ENCODE measurements at regions not wholly inside any gene's neighbourhood (a gene's known extent, or its start where the extent isn't known, plus 50 kb on each side); places are given as distances from the start of the nearest gene placed in this dataset.

- H3K36me3 Mint-ChIP-seq: no peaks in the 10 kb centered on the region
Observed at GRCh38 chr2:136638193-136638592, 127.2 kb upstream of the THSD7B start.

DNA sequence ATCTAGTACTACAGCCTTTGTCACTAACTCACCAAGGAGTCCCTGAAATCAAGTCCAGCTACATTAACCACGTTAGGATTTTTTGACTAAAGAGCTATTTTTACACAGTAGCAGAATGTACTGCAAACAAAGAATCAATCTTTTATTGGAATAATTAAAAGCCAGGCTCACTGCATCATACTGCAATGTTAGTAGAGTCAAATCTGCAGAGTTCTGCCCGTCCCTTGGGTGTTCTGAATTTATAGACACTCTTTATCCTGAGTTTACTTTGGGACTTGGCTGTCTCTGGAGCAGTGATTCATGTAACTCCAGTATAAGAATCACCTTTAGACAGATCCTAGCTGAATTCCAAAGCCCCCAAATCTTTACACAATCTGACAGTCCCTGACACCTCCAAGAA, 127.9 kb upstream of the THSD7B start:
- Mint-ChIP-seq H3K4me1 (ENCODE audit: low read depth) (no peaks in the 10 kb centered on the region), H3K27me3 (peaks cover 4% of the 10 kb centered on the region), H3K27ac (no peak overlapping the region), H3K4me3 (no peak overlapping the region), H3K36me3 (no peaks in the 10 kb centered on the region), H3K9me3 (ENCODE audit: low read depth) (no peaks in the 10 kb centered on the region)

More at GRCh38 chr2:136638193-136638592, 127.2 kb upstream of the THSD7B start:
- Mint-ChIP-seq H3K27me3 (peaks cover 2% of the 10 kb centered on the region), H3K9me3 (ENCODE audit: low read depth) (no peaks in the 10 kb centered on the region), H3K4me1 (ENCODE audit: low read depth) (no peaks in the 10 kb centered on the region), H3K27ac (no peak overlapping the region), H3K4me3 (no peak overlapping the region)

DNA sequence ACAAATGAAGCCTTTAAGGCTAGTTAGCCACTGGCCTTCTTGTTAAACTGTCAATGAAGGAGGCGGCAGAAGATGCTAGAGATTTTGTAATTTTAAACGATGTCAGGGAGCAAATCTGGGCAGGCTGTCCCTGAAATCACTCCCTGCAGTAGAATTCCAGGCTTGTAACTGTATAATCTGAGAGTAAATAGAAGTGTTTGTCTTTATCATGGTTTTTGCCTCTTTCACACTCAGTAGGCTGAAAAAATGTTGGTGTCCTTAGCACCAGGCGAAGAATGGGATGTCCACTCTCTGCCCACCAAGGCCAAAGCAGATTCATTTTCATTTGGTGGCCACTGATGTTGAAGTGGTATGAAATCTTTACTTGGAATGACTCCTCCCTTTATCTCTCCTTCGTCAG, 136.9 kb upstream of the THSD7B start:
- peaks cover 14% of the 10 kb centered on the region for H3K27me3 Mint-ChIP-seq
- no peaks in the 10 kb centered on the region for H3K4me1 Mint-ChIP-seq (ENCODE audit: low read depth)

GRCh38 chr2:136613096-136613495, 152.2 kb upstream of the THSD7B start:
- no peak overlapping the region for H3K27ac Mint-ChIP-seq
- H3K36me3 Mint-ChIP-seq: no peaks in the 10 kb centered on the region
- H3K9me3 Mint-ChIP-seq (ENCODE audit: low read depth): no peaks in the 10 kb centered on the region
- H3K4me3 Mint-ChIP-seq: no peak overlapping the region
- peaks cover under 1% of the 10 kb centered on the region for H3K27me3 Mint-ChIP-seq
- no peaks in the 10 kb centered on the region for H3K4me1 Mint-ChIP-seq (ENCODE audit: low read depth)

More for the DNA sequence above, 136.9 kb upstream of the THSD7B start:
- no peak overlapping the region for H3K27ac Mint-ChIP-seq
- no peak overlapping the region for H3K4me3 Mint-ChIP-seq
- H3K9me3 Mint-ChIP-seq (ENCODE audit: low read depth): no peaks in the 10 kb centered on the region
- no peaks in the 10 kb centered on the region for H3K36me3 Mint-ChIP-seq

DNA sequence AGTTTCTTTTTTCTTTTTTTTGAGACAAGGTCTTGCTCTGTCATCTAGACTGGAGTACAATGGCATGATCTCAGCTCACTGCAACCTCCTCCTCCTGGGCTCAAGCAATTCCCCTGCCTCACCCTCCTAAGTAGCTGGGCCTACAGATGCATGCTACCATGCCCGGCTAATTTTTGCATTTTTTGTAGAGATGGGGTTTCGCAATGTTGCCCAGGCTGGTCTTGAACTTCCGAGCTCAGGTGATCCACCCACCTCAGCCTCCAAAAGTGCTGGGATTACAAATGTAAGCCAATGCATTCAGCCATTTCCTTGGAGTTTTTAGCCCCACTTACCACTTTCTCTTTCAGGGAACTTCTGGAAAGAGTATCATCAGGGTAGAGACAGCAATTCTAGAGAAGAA, 153.3 kb upstream of the THSD7B start:
- H3K4me3 Mint-ChIP-seq: no peak overlapping the region
- no peak overlapping the region for H3K27ac Mint-ChIP-seq
- H3K27me3 Mint-ChIP-seq: peaks cover 7% of the 10 kb centered on the region
- H3K36me3 Mint-ChIP-seq: no peaks in the 10 kb centered on the region
- H3K9me3 Mint-ChIP-seq (ENCODE audit: low read depth): no peaks in the 10 kb centered on the region
- no peaks in the 10 kb centered on the region for H3K4me1 Mint-ChIP-seq (ENCODE audit: low read depth)

- no peaks in the 10 kb centered on the region for H3K36me3 Mint-ChIP-seq
- no peak overlapping the region for H3K4me3 Mint-ChIP-seq
- peaks cover 7% of the 10 kb centered on the region for H3K27me3 Mint-ChIP-seq
- no peaks in the 10 kb centered on the region for H3K9me3 Mint-ChIP-seq (ENCODE audit: low read depth)
- no peak overlapping the region for H3K27ac Mint-ChIP-seq
- H3K4me1 Mint-ChIP-seq (ENCODE audit: low read depth): no peaks in the 10 kb centered on the region
Observed at GRCh38 chr2:136611451-136611850, 153.9 kb upstream of the THSD7B start.

DNA sequence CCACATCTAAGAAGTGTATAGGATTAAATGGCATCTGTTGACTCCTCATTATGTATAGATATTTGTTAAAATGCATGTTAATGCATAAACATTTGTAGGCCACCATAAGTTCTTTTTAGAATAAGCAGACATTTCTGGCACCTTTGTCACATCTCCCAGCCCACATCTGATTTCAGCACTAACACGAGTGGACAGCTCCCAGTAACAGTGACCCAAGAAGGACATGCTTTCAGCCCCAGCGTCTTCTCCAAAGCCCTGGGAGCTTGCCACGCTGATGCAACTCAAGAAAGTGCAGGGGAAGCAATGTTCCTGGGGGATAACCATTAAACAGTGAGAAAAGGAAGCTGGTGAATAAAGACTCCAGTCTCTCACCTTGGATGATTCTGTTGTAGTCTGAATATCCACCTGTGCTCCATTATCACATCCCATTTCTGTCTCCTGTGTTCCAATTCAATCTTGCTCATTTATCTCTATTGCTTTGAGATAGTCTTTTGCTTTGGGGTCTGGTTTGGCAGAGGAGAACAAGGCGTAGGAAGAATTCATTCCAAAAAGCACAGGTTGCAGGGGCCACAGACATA, 182.6 kb upstream of the THSD7B start:
- no peaks in the 10 kb centered on the region for H3K4me1 Mint-ChIP-seq (ENCODE audit: low read depth)
- H3K9me3 Mint-ChIP-seq (ENCODE audit: low read depth): no peaks in the 10 kb centered on the region
- no peaks in the 10 kb centered on the region for H3K36me3 Mint-ChIP-seq
- H3K4me3 Mint-ChIP-seq: no peak overlapping the region
- H3K27me3 Mint-ChIP-seq: no peaks in the 10 kb centered on the region
- H3K27ac Mint-ChIP-seq: no peak overlapping the region

DNA sequence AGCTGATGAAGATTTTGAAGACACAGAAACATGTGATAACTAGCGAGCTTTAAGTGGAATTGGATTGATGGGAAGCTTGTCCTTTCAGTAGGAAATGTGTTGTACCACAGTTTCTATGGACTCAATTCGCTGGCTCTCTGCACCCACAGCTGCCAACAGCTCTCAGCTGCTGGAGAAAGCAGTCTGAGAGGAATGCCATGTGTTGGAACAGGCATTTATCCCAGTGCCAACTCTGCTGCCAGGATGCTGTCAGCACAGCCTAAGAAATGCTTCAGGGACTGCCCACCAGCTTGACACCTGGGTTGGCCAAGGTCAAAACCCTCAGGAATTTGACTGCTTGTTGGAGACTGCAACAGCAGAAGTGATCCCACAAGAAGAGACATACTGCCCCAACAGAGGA, 193.0 kb upstream of the THSD7B start:
- H3K4me1 Mint-ChIP-seq (ENCODE audit: low read depth): no peaks in the 10 kb centered on the region
- no peaks in the 10 kb centered on the region for H3K36me3 Mint-ChIP-seq
- no peak overlapping the region for H3K4me3 Mint-ChIP-seq
- H3K9me3 Mint-ChIP-seq (ENCODE audit: low read depth): no peaks in the 10 kb centered on the region
- peaks cover 9% of the 10 kb centered on the region for H3K27me3 Mint-ChIP-seq
- no peak overlapping the region for H3K27ac Mint-ChIP-seq

DNA sequence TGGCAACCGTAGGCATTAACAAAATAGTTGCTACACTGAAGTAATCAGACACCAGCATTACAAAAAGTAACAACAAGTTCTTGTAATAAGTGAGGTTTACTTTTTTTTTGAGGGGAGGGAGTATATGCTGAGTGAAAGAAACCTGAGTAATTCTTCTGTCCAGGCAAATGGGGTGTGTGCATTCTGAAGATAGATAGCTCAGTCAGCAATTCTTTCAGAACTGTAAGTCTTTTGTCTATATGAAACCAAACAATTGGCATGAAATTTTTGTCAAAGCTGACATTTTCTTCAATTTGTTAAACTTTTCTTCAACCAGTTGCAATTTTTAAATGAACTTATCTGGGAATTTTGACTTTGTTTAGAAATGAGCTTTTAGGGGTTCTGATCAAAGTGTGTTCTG, 208.1 kb upstream of the THSD7B start:
- H3K27ac Mint-ChIP-seq: no peak overlapping the region
- H3K36me3 Mint-ChIP-seq: no peaks in the 10 kb centered on the region
- H3K4me3 Mint-ChIP-seq: no peak overlapping the region
- H3K9me3 Mint-ChIP-seq (ENCODE audit: low read depth): no peaks in the 10 kb centered on the region
- peaks cover 9% of the 10 kb centered on the region for H3K27me3 Mint-ChIP-seq
- H3K4me1 Mint-ChIP-seq (ENCODE audit: low read depth): no peaks in the 10 kb centered on the region

- no peaks in the 10 kb centered on the region for H3K9me3 Mint-ChIP-seq (ENCODE audit: low read depth)
- H3K27ac Mint-ChIP-seq: no peak overlapping the region
- H3K36me3 Mint-ChIP-seq: no peaks in the 10 kb centered on the region
- H3K4me3 Mint-ChIP-seq: no peak overlapping the region
- no peaks in the 10 kb centered on the region for H3K4me1 Mint-ChIP-seq (ENCODE audit: low read depth)
- peaks cover 9% of the 10 kb centered on the region for H3K27me3 Mint-ChIP-seq
Observed at GRCh38 chr2:136550181-136550580, 215.2 kb upstream of the THSD7B start.

- Mint-ChIP-seq H3K36me3 (no peaks in the 10 kb centered on the region), H3K9me3 (ENCODE audit: low read depth) (no peaks in the 10 kb centered on the region), H3K27ac (no peak overlapping the region), H3K4me3 (no peak overlapping the region), H3K27me3 (peaks cover 5% of the 10 kb centered on the region), H3K4me1 (ENCODE audit: low read depth) (no peaks in the 10 kb centered on the region)
Observed at GRCh38 chr2:136539355-136539754, 226.0 kb upstream of the THSD7B start.

DNA sequence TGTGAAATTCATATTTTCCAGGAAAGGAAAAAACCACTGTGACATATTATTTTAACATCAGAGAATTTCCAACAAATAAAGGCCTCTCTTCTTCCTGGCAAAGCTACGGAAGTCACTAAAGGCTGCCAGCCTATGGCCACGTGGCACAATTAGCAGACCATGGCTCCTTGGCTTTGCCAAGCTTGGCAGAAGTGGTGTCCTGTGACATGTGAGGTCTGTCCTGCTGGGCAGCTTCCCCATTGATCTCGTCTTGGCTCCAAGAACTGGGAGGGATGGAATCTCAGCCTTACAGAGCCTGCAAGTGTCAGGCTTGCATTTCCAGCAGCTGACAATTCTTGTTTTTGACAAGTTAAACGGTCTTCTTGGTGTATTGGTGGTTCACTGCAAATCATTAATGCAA, 226.9 kb upstream of the THSD7B start:
- Mint-ChIP-seq H3K9me3 (ENCODE audit: low read depth) (no peaks in the 10 kb centered on the region), H3K27ac (no peak overlapping the region), H3K4me3 (no peak overlapping the region), H3K27me3 (peaks cover 3% of the 10 kb centered on the region), H3K36me3 (no peaks in the 10 kb centered on the region), H3K4me1 (ENCODE audit: low read depth) (no peaks in the 10 kb centered on the region)

DNA sequence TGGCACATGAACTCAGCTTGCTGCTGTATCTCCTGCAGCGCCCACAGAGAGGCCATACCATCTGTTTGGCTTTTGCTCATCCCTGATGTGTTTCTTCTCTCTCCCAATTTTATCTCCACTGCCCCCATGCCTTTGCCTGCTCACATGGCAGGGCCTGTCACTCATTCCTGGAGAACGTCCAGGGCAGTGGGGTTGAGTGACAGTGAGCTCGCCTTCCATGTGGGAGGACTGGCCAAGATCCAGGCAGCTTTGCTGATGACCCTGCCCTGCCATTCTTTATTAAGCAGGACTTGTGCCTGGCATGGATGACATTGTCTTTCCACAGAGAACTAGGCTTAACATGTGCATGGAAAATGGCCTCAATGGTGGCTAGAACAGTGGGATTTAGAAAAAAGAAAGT, 230.5 kb upstream of the THSD7B start:
- H3K27me3 Mint-ChIP-seq: peaks cover 3% of the 10 kb centered on the region
- H3K4me1 Mint-ChIP-seq (ENCODE audit: low read depth): no peaks in the 10 kb centered on the region
- H3K9me3 Mint-ChIP-seq (ENCODE audit: low read depth): no peaks in the 10 kb centered on the region
- no peaks in the 10 kb centered on the region for H3K36me3 Mint-ChIP-seq
- H3K4me3 Mint-ChIP-seq: no peak overlapping the region
- H3K27ac Mint-ChIP-seq: no peak overlapping the region

- Mint-ChIP-seq H3K27me3 (peaks cover 4% of the 10 kb centered on the region), H3K4me3 (no peak overlapping the region), H3K9me3 (ENCODE audit: low read depth) (peaks cover 6% of the 10 kb centered on the region), H3K27ac (no peak overlapping the region), H3K4me1 (ENCODE audit: low read depth) (no peaks in the 10 kb centered on the region), H3K36me3 (no peaks in the 10 kb centered on the region)
Observed at GRCh38 chr2:136532171-136532570, 233.2 kb upstream of the THSD7B start.

- Mint-ChIP-seq H3K36me3 (no peaks in the 10 kb centered on the region), H3K4me1 (ENCODE audit: low read depth) (no peaks in the 10 kb centered on the region), H3K27me3 (peaks cover 4% of the 10 kb centered on the region), H3K4me3 (no peak overlapping the region), H3K27ac (no peak overlapping the region), H3K9me3 (ENCODE audit: low read depth) (peaks cover 6% of the 10 kb centered on the region)
Observed at GRCh38 chr2:136531731-136532130, 233.6 kb upstream of the THSD7B start.

GRCh38 chr2:136530146-136530545, 235.2 kb upstream of the THSD7B start:
- Mint-ChIP-seq H3K27me3 (peaks cover 4% of the 10 kb centered on the region), H3K27ac (no peak overlapping the region), H3K4me3 (no peak overlapping the region), H3K9me3 (ENCODE audit: low read depth) (peaks cover 6% of the 10 kb centered on the region), H3K4me1 (ENCODE audit: low read depth) (no peaks in the 10 kb centered on the region), H3K36me3 (no peaks in the 10 kb centered on the region)

Data from activated naive CD8-positive, alpha-beta T cell (primary cell).